Thyroid gland (tissue), 4 donors: ENCODE measurements at regions not wholly inside any gene's neighbourhood (a gene's known extent, or its start where the extent isn't known, plus 50 kb on each side); places are given as distances from the start of the nearest gene placed in this dataset.
"Not testable (repeated sequence)": the region's sequence is repeated elsewhere in the genome, so short reads cannot be mapped to it uniquely, and the experiment has no call there.

Experiments
- POLR2A ChIP-seq, 2 donors: fragments of 450-650 bp; IDR thresholded peaks; one replicate each; pipeline ENCODE4 v1.6.1; 2017; ENCODE audit warnings: antibody characterized with exemption in 2 of 2, mild to moderate bottlenecking in 2 of 2, moderate library complexity in 1 of 2
- TF ChIP-seq, protein P1 (sequence below), 6 experiments: fragments of 200-600 bp in 3 of 6; fragments of 450-650 bp in 3 of 6; sonication (generic) in 3 of 6; IDR thresholded peaks; one replicate each; pipeline ENCODE4 v1.5.1; 2016 to 2019; ENCODE audit warnings: antibody characterized with exemption in 6 of 6, mild to moderate bottlenecking in 2 of 6, inconsistent platforms in 1 of 6, moderate library complexity in 1 of 6

DNA sequence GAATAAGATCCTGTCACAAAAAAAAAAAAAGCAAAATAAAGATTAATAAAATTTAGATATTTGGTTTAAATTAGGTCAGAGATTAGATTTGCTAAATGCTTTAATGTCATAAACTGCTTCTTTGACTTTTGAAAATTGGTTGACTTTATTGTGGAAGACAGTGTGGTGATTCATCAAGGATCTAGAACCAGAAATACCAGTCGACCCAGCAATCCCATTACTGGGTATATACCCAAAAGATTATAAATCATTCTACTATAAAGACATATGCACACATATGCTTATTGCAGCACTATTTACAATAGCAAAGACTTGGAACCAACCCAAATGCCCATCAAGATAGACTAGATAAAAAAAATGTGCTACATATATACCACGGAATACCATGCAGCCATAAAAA, 54.2 kb upstream of the GPD1L start:
- TF ChIP-seq, protein P1, sequence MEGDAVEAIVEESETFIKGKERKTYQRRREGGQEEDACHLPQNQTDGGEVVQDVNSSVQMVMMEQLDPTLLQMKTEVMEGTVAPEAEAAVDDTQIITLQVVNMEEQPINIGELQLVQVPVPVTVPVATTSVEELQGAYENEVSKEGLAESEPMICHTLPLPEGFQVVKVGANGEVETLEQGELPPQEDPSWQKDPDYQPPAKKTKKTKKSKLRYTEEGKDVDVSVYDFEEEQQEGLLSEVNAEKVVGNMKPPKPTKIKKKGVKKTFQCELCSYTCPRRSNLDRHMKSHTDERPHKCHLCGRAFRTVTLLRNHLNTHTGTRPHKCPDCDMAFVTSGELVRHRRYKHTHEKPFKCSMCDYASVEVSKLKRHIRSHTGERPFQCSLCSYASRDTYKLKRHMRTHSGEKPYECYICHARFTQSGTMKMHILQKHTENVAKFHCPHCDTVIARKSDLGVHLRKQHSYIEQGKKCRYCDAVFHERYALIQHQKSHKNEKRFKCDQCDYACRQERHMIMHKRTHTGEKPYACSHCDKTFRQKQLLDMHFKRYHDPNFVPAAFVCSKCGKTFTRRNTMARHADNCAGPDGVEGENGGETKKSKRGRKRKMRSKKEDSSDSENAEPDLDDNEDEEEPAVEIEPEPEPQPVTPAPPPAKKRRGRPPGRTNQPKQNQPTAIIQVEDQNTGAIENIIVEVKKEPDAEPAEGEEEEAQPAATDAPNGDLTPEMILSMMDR (IDR thresholded peaks at IDR 0.05) = not testable (repeated sequence)
- not testable (repeated sequence) for TF ChIP-seq POLR2A (IDR thresholded peaks at IDR 0.05)
